Activated CD4-positive, alpha-beta T cell treated with anti-CD3 and anti-CD28 coated beads, Interleukin-10, Interleukin-2, amounts not matched to agents 100 ng/mL and 50 ng/mL, durations not matched to agents 16 hours and 8 hours (primary cell): ENCODE measurements at regions not wholly inside any gene's neighbourhood (a gene's known extent, or its start where the extent isn't known, plus 50 kb on each side); places are given as distances from the start of the nearest gene placed in this dataset.

ENCODE experiments used
- DNase-seq: peaks from one replicate; pipeline ENCODE4 v3.0.0-alpha.2; 2020

DNA sequence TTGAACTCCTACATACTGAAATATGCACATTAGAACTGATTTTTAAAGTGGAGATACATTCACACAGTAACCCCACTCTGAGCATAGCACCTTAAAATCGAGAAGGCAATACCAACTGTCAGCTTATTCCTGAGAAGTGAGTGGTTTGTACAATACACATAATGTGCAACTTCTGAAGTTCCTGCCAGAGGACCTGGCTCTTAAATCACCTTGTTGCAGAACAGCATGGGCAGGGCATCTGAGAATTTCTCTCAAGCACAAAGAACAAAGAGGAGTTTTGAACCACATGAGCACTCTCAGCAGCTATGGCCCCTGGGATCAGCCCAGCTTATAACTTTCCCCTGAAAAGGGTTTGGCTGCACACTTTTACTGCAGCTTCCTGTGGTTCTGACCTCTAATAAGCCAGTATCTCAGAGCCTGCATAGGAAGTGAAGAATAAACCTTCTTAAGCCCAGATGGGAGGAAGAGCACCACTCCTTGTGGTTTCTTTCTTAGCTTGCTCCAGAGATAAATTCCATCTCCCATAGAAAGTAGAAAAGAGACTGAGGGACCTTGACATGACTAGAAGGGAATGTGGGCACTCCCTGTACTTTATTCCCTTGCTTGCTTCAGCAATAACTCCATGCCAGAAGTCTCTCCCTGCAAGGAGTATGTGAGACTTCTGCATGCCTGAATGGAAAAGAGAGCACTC, 862.3 kb downstream of the SUCLG1 start:
- DNase-seq, result no peak

DNA sequence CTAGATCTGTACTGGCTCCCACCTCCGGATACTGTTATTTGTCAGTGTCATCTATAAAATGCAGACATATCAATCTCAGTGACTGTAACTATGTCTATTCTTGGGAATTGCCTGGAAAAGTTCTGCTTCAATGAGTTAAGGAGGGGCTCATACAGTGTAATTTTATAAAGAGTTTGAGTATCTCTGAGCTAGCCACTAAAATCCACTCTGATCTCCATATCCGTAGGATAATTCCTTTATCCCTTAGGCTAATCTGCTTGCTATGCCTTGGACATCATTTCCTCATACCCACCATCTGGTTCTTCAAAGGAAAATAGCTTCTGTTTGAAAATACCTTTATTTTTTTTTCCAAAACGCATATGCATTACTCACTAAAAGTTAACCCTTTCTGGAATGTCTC, 863.2 kb downstream of the SUCLG1 start:
- DNase-seq, result no peak

DNA sequence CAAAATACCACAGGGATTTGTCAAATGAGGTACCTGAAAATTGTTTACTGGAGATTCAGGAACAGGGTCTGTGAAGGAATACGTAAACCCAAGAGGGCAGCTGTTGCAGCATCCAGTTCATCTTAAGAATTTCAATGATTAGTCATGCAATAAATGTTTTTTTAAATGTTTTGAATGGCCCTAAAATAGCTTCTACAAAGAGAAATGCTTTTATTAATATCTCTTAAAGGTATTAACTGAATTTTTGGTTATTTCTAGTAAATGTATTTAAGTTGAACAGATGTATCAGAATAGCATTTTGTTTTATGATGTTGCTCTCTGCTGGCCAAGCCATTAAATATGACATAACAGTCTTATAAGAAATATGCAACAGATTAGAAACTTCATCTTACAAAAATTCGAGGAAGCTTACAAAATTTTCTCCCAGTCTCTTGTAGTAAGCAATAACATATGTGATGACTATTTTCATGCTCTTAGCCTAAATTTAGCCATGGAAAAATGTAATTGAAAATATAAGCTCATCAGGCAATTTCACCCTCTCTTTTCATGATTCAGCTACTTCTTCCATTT, 863.9 kb downstream of the SUCLG1 start:
- DNase-seq, result no peak

DNA sequence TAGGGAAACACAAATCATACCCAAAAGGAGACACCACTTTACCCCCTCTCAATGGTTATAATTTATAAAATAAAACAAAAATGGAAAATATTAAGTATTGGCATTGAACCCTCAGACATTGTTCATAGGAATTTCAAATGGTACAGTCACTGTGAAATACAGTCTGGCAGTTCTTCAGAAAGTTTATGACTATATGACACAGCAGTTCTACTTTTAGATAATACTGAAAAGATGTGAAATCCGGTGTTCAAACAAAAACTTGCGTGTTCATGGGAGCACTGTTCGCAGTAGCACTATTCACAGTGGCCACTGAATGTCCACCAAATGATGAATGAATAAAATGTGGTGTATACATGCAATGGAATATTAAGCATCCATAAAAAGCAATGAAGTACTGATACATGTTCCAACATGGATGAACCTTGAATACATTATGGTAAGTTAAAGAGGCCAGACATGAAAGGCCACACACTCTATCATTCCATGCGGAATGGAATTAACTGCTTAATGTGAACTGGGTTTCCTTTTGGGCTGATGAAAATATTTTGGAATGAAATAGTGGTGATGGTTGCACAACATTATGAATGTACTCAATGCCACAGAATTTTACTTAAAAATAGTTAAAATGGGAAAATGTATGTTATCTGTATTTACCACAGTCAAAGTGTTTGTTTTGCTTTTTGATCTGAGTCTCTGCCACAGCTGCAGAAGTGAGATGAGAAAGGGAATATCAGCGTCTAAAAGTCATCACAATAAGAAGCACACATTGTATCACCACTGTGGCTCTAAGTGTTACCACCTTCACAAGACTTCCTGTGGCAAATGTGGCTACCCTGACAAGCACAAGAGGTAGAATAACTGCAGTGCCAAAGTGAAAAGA, 864.6 kb downstream of the SUCLG1 start:
- no peak for DNase-seq

GRCh38 chr2:83587309-83587708, 871.8 kb downstream of the SUCLG1 start:
- no peak for DNase-seq

DNA sequence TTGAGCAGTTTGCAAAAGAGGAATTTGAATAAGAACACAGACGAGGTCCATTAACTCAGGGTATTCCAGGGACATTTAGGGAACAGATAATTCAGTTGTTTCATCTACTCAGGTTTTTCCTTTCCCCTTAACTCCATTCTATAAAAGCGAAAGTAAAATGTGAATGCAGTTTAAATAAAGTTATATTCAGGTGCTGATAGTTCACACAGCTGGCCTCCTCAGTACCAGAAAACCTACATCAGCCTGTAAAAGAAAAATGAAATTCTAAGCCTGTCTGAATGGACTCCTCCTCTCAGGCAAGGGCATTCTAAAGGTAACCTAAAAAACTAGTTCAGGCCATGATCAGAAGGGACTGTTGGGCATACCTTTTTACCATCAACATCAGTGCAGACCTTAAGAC, 873.8 kb downstream of the SUCLG1 start:
- no peak for DNase-seq

GRCh38 chr2:83584672-83585071, 874.4 kb downstream of the SUCLG1 start:
- no peak for DNase-seq

GRCh38 chr2:83582589-83582988, 876.5 kb downstream of the SUCLG1 start:
- DNase-seq, result no peak

DNA sequence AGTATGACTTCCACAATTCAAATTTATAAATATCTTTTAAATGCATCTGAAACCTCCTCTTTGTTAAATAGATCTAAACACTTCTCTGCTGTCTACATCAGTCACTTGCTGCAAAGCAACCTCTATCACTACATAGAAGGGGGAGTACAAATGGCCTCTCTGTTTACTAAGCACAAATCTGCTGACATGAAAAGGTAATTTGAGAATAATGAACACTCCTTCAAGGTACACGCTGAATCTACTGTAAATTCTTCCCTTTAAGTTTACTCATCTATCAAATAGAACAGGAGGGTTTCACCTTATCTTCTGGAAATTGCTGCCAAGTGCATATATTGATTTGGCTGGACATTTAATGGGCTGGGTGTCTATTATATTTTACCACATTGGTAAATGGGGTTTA, 879.6 kb downstream of the SUCLG1 start:
- no peak for DNase-seq

GRCh38 chr2:83578405-83578804, 880.7 kb downstream of the SUCLG1 start:
- no peak for DNase-seq

- DNase-seq, result no peak
These were observed 884.5 kb downstream of the SUCLG1 start for GRCh38 chr2:83574614-83575013.

DNA sequence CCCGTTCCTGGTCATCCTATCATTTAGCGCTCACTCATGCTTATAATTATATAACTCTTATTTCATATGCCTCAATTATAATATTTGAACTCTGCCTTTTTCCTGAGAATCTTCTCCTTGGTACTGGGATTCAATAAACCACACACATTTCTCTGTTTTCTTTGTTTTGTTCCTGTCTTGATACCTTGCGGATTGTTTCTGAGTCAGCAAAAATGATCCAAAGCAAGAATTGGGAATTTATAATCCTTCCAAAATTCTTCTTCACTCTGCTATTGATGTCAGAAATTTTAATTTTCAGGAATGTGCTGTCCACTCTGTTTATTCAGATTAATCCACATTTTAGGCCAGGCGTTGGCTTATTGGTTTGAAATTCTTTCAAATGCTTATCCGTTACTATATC, 886.0 kb downstream of the SUCLG1 start:
- no peak for DNase-seq

GRCh38 chr2:83572400-83572799, 886.7 kb downstream of the SUCLG1 start:
- DNase-seq, result no peak

- no peak for DNase-seq
These were observed 891.5 kb downstream of the SUCLG1 start for GRCh38 chr2:83567551-83567950.

DNA sequence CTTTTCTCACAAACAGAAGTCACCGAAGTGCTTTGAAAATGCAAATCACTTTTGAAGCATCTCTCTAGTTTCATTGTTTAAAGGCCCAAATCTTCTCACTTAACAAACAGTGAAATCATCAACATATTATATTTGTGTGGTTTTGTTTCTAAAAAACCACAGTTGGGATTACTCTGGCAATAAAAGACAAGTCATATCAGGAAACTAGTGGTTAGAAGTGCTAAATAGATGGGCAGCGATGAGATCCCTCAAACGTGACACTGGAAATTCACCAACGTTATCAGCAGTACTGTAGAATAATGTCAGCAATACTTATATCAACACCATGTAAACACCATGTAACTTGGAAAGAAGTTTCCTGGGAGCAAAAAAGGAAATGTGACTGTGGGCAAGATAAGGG, 893.5 kb downstream of the SUCLG1 start:
- DNase-seq, result no peak

DNA sequence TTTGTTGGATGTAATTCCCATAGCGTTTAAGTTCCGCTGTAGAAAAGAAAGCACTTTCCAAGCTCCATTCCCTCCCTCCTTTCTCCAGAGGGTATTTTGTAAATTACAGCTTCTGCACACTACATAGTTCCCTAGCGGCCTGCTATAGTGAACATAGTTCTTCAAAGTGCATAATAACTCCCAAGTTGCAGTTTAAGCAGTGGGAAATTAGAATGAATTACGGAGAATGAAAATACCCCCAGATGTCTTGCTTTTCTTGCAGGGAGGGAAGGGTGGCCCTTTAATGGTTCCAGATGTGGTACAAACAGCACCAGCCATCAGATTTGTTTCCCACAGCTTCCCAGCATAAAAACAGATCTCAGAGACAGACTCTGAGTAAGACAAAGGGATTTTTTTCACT, 893.9 kb downstream of the SUCLG1 start:
- no peak for DNase-seq

- no peak for DNase-seq
These were observed 897.5 kb downstream of the SUCLG1 start for GRCh38 chr2:83561592-83561991.

GRCh38 chr2:83536556-83536955, 922.5 kb downstream of the SUCLG1 start:
- no peak for DNase-seq

- DNase-seq, result no peak
These were observed 924.7 kb downstream of the SUCLG1 start for GRCh38 chr2:83534416-83534815.

GRCh38 chr2:83531206-83531826, 927.8 kb downstream of the SUCLG1 start:
- DNase-seq, result no peak

DNA sequence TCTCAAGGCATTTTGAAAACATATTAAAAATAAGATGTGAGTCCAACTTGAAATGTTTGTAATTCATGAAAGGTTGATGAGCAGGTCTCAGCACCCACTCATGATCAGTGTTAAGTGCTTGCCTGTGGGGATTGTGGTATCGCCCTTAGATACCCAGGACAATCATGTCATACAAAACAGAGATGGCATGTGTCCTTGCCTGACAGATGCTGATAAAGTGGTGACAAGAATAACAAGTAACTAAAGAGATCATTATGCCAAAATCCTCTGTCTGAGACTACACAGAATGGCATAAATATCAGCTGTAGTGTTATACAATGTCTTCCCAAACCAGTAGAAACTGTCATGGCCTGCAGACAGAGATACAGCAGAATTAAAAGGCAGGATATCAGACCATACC, 930.3 kb downstream of the SUCLG1 start:
- DNase-seq, result no peak

GRCh38 chr2:83522891-83523493, 936.1 kb downstream of the SUCLG1 start:
- DNase-seq, result no peak

DNA sequence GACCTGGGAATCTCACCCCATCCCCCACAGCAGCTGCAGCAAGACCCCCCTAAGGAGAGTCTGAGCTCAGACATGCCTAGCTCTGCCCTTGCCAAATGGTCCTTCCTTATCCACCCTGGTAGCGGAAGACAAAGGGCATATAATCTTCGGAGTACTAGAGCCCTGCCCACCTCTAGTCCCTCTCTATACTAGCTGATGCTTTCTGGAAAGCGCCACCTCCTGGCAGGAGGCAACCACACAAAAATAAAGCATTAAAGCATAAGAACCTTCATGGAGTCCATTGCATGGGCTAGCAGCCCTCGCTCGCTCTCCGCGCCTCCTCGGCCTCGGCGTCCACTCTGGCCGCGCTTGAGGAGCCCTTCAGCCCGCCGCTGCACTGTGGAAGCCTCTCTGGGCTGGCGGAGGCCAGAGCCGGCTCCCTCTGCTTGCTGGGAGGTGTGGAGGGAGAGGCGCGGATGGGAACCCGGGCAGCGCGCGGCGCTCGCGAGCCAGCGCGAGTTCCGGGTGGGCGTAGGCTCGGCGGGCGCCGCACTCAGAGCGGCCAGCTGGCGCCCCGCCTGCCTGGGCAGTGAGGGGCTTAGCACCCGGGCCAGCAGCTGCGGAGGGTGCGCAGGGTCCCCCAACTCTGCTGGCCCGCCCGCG, 941.2 kb downstream of the SUCLG1 start:
- DNase-seq, result no peak
